A549 (cell line): ENCODE measurements at regions not wholly inside any gene's neighbourhood (a gene's known extent, or its start where the extent isn't known, plus 50 kb on each side); places are given as distances from the start of the nearest gene placed in this dataset.
"Not testable (repeated sequence)": the region's sequence is repeated elsewhere in the genome, so short reads cannot be mapped to it uniquely, and the experiment has no call there.

Experiments
- ATAC-seq, 2 experiments: fragments of 200-7000 bp in 1 of 2; fragments of >200 bp in 1 of 2; cut with Nextera tagmentation in 1 of 2; cut with Tn5 transposase in 1 of 2; 3 replicates each; pipeline versions ENCODE4 v1.8.0 to v1.9.1; 2018 to 2020; ENCODE audit warnings: mild to moderate bottlenecking in 1 of 2, moderate library complexity in 1 of 2
- CTCF ChIA-PET: fragments of 300-600 bp; sonication (Branson Sonifier 250); formaldehyde crosslinking; extraction: SDS; loops from one replicate; lab custom pipeline; 2021; ENCODE audit warnings: antibody characterized with exemption, inconsistent platforms; lab: Yijun Ruan, JAX
- POLR2A ChIA-PET: fragments of 350-600 bp; formaldehyde crosslinking; extraction: SDS; loops from one replicate; lab custom pipeline; 2021; ENCODE audit warnings: antibody characterized with exemption, inconsistent platforms; lab: Yijun Ruan, JAX
- DNase-seq, 2 experiments: peaks; one replicate each; pipeline versions ENCODE4 v3.0.0 to v3.0.0-alpha.2; 2011 to 2016; ENCODE audit warnings: low read depth in 1 of 2, low spot score in 1 of 2
- FAIRE-seq: peaks from 2 replicates; lab custom pipeline; 2011; peaks lifted over from hg19 to GRCh38; lab: Jason Lieb, UNC
- H3K27ac ChIP-seq, 2 experiments: fragments of >200 bp; sonication (Bioruptor Twin); formaldehyde crosslinking; 3 replicates each; pipeline ENCODE4 v1.5.1; 2016 to 2017
- H3K4me1 ChIP-seq: fragments of >200 bp; sonication (Bioruptor Twin); formaldehyde crosslinking; 3 replicates; pipeline ENCODE4 v1.6.1; 2016
- H3K4me2 ChIP-seq: fragments of >200 bp; sonication (Bioruptor Twin); formaldehyde crosslinking; 3 replicates; pipeline ENCODE4 v1.6.1; 2016
- H3K4me3 ChIP-seq: fragments of >200 bp; sonication (Bioruptor Twin); formaldehyde crosslinking; 3 replicates; pipeline ENCODE4 v1.5.1; 2016
- H3K9me3 ChIP-seq: fragments of >200 bp; sonication (Bioruptor Twin); formaldehyde crosslinking; 3 replicates; pipeline ENCODE4 v1.6.1; 2016
- CHD2 ChIP-seq: fragments of 150-350 bp; IDR thresholded peaks from 2 replicates; pipeline ENCODE4 v1.6.1; 2014; ENCODE audit warnings: low read length; ENCODE audit not compliant: partially characterized antibody
- CTCF ChIP-seq: fragments of >200 bp; sonication (Bioruptor Twin); formaldehyde crosslinking; IDR thresholded peaks from 3 replicates; pipeline ENCODE4 v1.5.1; 2016
- E2F6 ChIP-seq: IDR thresholded peaks from 2 replicates; pipeline ENCODE4 v1.6.1; 2012; ENCODE audit warnings: low read depth, borderline replicate concordance
- FOSL2 ChIP-seq, 2 experiments: fragments of 450-650 bp in 1 of 2; fragments of >200 bp in 1 of 2; sonication (Bioruptor Twin) in 1 of 2; formaldehyde crosslinking; IDR thresholded peaks; 2 replicates each; pipeline versions ENCODE4 v1.5.0 to v1.6.1; 2016 to 2020; ENCODE audit warnings: mild to moderate bottlenecking in 1 of 2, moderate library complexity in 1 of 2
- GATA3 ChIP-seq: IDR thresholded peaks from 2 replicates; pipeline ENCODE4 v1.6.1; 2012; ENCODE audit warnings: borderline replicate concordance
- HEYL ChIP-seq: fragments of 250-450 bp; sonication (Bioruptor Pico); IDR thresholded peaks from 2 replicates; pipeline ENCODE4 v1.8.0; 2021; ENCODE audit warnings: mild to moderate bottlenecking, moderate library complexity
- HMGXB4 ChIP-seq: fragments of 250-450 bp; sonication (Bioruptor Pico); IDR thresholded peaks from 2 replicates; pipeline ENCODE4 v1.5.0; 2021; ENCODE audit warnings: mild to moderate bottlenecking, moderate library complexity, borderline replicate concordance
- HOXA7 ChIP-seq: fragments of 250-450 bp; sonication (Bioruptor Pico); IDR thresholded peaks from 2 replicates; pipeline ENCODE4 v1.5.0; 2020; ENCODE audit warnings: mild to moderate bottlenecking, moderate library complexity
- HOXB13 ChIP-seq: fragments of 250-450 bp; sonication (Bioruptor Pico); IDR thresholded peaks from 2 replicates; pipeline ENCODE4 v1.5.0; 2020; ENCODE audit warnings: low read depth, mild to moderate bottlenecking, moderate library complexity
- JUN ChIP-seq, 2 experiments: fragments of >200 bp; sonication (Bioruptor Twin); formaldehyde crosslinking; IDR thresholded peaks; 2 replicates in 1 of 2; 3 replicates in 1 of 2; pipeline ENCODE4 v1.6.1; 2016 to 2017
- KDM1A ChIP-seq: fragments of 200-600 bp; sonication (generic); IDR thresholded peaks from 2 replicates; pipeline ENCODE4 v1.6.1; 2016; ENCODE audit warnings: low read depth, mild to moderate bottlenecking
- MAFK ChIP-seq: fragments of 450-650 bp; IDR thresholded peaks from 2 replicates; pipeline ENCODE4 v1.6.1; 2014; ENCODE audit not compliant: partially characterized antibody
- POLR2A ChIP-seq: IDR thresholded peaks from 2 replicates; pipeline ENCODE4 v1.6.1; 2012; ENCODE audit warnings: mild to moderate bottlenecking, low read length
- REST ChIP-seq: fragments of 200-600 bp; sonication (generic); IDR thresholded peaks from 2 replicates; pipeline ENCODE4 v1.6.1; 2016; ENCODE audit warnings: antibody characterized with exemption, mild to moderate bottlenecking, moderate library complexity
- USF2 ChIP-seq: fragments of 450-650 bp; IDR thresholded peaks from 2 replicates; pipeline ENCODE4 v1.6.1; 2014; ENCODE audit warnings: antibody characterized with exemption
- ZC3H11A ChIP-seq: fragments of 450-650 bp; IDR thresholded peaks from 2 replicates; pipeline ENCODE4 v1.6.1; 2014; ENCODE audit warnings: antibody characterized with exemption, mild to moderate bottlenecking
- WGBS: methylation state at CpG from one replicate; pipeline ENCODE4 v1.1.6; 2017; ENCODE audit errors: missing lambda C conversion rate; 5-methylcytosine and 5-hydroxymethylcytosine counted together

GRCh38 chr2:18949871-18950270, 360.5 kb upstream of the NT5C1B start:
- Histone ChIP-seq H3K4me2 (peak overlapping the region; percentile 46), H3K9me3 (no peaks in the 10 kb centered on the region; the same call in 2 of the 3 replicates), H3K27ac (peak overlapping the region; percentile 0 to 14; a peak in 2 of 6 replicates), H3K4me1 (peaks cover 15% of the 10 kb centered on the region), H3K4me3 (no peak overlapping the region)
- ATAC-seq (peak; percentile 60 to 68; a peak in 4 of 6 replicates), FAIRE-seq (no peak), DNase-seq (no peak)
- CTCF ChIA-PET, result interaction anchor here (1.3 kb wide), 1 partner anchor 13 kb away, joined by 4 read pairs; no protein-coding TSS in a partner anchor
- WGBS, result 81% methylated on average over 4 of the region's 4 CpGs
- TF ChIP-seq MAFK (peak; percentile 32), FOSL2 (IDR thresholded peaks at IDR 0.05) (no peak), FOSL2 (CRISPR knock-in tag; IDR thresholded peaks at IDR 0.05) (no peak; the same call in 1 of the 2 replicates)
- TF ChIP-seq, all 56 proteins: peak for 1
- POLR2A ChIA-PET, result no interaction called here

GRCh38 chr2:18940184-18940583, 350.8 kb upstream of the NT5C1B start:
- TF ChIP-seq HEYL (CRISPR knock-in tag), result no peak
- no peak for TF ChIP-seq REST
- no peak for TF ChIP-seq JUN (IDR thresholded peaks at IDR 0.05)
- no peak for TF ChIP-seq USF2
- no peak for TF ChIP-seq E2F6
- TF ChIP-seq HMGXB4, result no peak
- TF ChIP-seq HOXA7 (CRISPR knock-in tag), result no peak
- TF ChIP-seq CHD2, result no peak
- TF ChIP-seq CTCF, result no peak
- TF ChIP-seq ZC3H11A, result no peak
- no peak for TF ChIP-seq GATA3
- TF ChIP-seq KDM1A, result no peak
- no peak for TF ChIP-seq HOXB13
- no peak for TF ChIP-seq POLR2A
- Histone ChIP-seq H3K9me3 (no peaks in the 10 kb centered on the region), H3K4me1 (no peaks in the 10 kb centered on the region), H3K4me2 (no peak overlapping the region), H3K4me3 (no peak overlapping the region), H3K27ac (no peak overlapping the region)
- CTCF ChIA-PET, result interaction anchor here (0.9 kb wide), 1 partner anchor 202 kb away, joined by 3 read pairs; no protein-coding TSS in a partner anchor
- ATAC-seq (no peak), FAIRE-seq (no peak), DNase-seq (no peak)
- 56% methylated on average over 2 of the region's 2 CpGs for whole genome bisulfite sequencing
- POLR2A ChIA-PET, result no interaction called here

- ATAC-seq, DNase-seq, POLR2A ChIA-PET, FAIRE-seq, H3K4me1 ChIP-seq, H3K27ac ChIP-seq, H3K4me2 ChIP-seq, H3K4me3 ChIP-seq, H3K9me3 ChIP-seq: not testable (repeated sequence)
- CTCF ChIA-PET, result interaction anchor here (0.9 kb wide), 1 partner anchor 203 kb away, joined by 3 read pairs; no protein-coding TSS in a partner anchor
- WGBS, result 49% methylated on average over 4 of the region's 5 CpGs
Observed at GRCh38 chr2:18939740-18940139, 350.4 kb upstream of the NT5C1B start.
